Ramos (cell line): ENCODE measurements at regions not wholly inside any gene's neighbourhood (a gene's known extent, or its start where the extent isn't known, plus 50 kb on each side); places are given as distances from the start of the nearest gene placed in this dataset.

Experiments used
- in situ Hi-C: fragments of 300-500 bp; cut with MboI; formaldehyde crosslinking; loops from one replicate; pipeline ENCODE4 v1.14.3; 2022; ENCODE audit warnings: low sequenced_read_pairs; ENCODE audit not compliant: unreplicated experiment

DNA sequence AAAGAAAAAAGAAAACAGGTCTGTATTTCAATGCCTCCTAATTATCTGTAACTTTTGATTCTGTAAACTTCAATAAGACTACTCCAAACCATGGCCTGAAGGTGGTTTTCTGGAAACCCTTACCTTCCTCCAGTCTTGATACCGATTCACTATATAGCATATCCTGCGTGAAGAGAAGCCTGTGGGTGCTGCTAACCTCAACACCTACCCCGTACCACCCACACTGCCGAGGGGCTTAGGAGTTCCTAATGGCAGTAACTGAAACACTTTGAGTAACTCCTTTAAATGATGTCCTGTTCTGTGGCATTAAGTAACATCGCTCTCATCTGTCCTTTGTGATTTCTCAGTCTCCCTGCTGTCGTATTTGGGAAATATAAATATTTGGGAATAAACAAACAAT, 104.5 kb upstream of the CARMIL1 start:
- in situ Hi-C loops, result no loop called here

DNA sequence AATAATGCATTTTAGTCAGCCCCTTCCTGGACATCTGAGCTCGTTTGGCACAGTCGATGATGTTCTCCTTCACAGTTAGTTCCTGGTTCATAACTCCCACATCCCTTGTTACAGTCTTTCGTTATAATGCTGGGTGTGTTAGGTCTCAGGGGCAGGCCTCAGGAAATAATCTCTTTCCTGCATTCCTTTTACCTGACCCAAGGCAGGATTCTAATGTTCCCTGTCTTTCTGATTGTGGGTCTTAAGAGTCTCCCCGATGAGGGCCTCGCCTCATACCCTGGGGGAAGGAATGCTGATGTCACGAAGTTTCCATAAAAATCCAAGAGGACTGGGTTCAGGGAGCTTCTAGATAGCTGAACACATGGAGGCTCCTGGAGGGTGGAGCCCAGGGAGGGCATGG, 104.0 kb upstream of the CARMIL1 start:
- in situ Hi-C loops, result no loop called here

DNA sequence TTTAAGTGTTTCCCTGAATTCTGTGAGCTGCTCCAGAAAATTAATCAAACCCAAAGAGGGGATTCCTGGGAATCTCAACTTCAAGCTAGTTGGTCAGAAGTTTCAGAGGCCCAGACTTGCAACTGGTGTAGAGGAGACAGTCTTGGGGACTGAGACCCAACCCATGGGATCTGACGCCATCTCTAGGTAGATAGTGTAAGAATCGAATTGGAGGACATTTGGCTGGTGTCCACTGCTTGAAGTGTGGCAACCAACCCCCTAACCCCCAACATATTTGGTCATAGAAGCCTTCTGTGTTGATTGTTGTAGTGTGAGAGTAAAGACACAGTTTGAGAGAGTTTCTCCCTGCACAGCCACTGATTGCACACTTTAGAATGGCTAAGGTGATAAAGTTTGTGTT, 103.5 kb upstream of the CARMIL1 start:
- in situ Hi-C loops, result no loop called here

DNA sequence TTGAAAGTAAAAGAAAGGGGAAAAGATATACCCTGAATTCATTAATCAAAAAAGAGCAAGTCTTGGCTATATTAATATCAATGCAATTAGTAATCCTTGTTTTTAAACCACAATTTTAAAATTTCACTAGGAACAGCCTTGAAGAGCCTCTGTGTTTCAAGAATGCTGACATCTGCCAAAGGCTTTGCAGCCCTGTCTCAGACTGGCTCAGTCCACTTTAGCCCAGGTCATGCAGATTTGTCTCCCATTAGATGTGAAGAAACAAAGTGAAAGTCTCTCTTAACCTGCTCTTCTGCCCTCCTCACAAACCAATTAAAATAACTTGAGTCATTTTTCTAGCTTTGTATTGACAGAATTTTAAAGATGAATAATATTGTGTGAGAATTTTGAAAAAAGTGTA, 102.7 kb upstream of the CARMIL1 start:
- in situ Hi-C loops, result no loop called here

DNA sequence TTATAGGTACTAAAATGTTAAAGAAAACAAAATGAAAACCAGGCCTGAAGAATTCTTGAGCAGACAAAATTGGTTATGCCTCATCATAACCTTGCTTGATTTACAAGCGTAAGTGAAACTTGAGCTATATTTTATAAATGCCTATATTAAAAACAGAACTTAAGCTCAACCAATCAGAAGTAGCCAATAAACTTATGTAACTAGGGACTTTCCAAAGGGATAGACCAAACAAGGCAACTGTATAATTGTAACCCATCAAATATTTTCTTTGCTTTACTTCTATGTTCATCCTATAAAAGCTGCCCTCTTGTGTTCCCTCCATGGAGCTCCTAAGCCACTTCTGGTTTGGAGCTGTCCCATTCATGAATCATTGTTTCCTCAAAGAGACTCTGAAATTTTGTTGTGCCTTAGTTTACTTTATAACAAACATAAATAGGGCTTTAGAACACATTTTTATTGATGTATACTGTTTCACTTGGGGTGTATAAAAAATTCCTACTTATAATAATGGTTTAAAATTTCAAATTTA, 101.6 kb upstream of the CARMIL1 start:
- in situ Hi-C loops, result no loop called here

DNA sequence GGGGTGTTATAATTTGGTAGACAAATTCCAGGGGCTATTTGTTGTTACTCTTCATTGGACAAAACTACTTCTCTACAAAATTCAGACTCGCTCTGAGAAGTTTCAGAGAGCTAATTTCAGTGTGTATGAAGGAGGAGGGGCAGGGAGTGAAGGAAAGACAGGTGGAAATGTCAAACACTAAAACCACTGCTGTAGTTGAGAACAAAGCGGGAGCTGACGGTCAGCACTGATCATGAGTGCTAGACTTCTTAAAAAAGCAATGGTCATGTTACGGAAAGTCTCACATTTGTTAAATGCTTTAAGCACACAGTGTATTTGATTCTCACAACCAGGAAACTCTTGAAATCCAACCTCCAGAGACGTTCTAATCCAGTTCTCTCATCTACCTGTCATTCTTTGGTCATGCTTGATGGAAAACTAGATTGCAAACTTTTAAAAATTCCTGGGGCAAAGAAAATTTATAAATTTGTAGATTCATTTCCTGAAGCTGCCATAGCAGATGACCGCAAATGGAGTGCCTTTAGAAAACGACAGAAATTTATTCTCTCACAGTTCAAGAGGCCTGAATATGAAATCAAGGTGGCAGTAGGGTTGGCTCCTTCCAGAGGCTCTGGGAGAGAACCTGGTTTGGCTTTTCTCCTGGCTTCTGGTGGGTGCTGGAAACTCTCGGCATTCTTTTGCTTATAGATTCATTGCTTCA, 100.7 kb upstream of the CARMIL1 start:
- in situ Hi-C loops, result no loop called here

DNA sequence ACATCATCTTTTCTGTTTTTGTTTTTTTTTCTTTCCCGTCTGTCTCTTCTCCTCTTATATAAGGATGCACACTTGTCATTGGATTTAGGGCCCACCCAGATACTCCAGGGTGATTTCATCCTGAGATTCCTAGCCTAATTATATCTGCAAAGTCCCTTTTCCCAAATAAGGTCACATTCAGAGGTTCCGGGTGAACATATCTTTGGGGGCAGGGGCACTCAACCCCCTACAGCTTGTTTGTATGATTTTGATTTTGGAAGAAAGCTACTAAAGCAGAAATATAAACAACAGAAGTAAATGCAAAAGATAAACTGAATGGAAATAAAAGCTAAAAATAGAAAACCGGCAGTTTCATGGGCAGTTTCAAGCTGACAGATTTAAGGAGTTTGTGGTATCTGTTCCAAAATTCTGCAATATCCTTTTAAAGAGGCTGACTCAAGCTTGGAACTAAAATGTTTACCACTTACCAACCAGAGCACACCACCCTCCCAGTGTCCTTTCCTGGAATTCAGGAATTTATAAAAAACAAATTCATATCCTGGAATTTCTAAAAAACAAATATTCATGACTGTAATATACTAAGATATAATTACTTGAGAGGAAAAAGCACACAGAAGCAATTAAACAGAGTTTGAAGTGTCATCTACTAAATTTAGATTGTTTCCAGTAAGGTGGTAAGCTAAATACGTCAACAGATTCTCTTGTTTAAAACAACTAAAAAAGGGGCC, 100.0 kb upstream of the CARMIL1 start:
- in situ Hi-C loops, result no loop called here

DNA sequence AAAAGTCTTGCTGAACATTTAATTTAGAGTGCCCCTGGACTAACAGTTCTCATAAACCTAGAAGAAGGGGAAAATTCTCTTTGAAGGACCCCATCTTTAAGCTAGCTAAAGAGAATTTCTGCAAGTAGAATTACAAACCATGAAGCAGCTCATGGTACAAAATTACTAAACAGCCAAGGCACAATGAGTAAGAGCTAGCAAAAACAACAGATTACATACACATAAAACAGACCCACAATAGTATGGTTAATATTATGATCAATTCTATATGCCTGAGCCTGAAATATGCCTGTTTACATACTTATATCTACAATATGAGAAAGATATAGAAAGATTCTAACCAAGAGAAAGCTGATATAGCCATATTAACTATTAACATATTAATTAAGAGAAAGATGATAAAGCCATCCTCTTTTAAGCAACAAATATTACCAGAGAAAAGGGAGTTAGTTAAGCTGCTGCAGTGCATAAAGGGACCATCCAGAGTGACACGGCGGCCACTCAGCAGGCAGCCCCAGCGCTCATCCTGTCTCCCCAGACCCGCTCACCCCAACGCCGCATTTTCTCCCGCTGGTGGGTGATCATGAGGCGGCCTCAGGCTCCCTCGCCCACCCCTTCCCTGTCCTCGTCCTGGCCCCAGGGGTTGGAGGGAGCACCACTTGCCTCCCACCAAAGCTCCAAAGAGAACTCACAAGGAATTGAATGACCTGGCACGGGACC, 98.4 kb upstream of the CARMIL1 start:
- in situ Hi-C loops, result no loop called here

DNA sequence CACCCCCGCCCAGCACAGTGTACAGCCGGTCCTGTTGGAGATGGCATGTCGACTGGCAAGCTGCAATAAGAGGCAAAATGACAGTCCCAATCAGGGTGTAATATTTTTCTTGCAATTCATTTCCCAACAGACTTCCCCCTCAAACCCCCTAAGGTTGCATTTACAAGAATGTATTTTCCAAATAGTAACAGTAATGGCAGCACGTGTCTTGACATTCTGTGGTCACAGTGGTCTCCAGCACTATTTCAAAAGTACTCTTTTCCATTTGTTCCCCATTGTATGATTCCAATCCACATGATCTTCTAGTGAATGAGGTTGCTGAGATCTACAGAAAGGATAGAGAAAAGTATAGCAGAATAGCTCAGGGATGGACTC, 97.8 kb upstream of the CARMIL1 start:
- in situ Hi-C loops, result no loop called here

DNA sequence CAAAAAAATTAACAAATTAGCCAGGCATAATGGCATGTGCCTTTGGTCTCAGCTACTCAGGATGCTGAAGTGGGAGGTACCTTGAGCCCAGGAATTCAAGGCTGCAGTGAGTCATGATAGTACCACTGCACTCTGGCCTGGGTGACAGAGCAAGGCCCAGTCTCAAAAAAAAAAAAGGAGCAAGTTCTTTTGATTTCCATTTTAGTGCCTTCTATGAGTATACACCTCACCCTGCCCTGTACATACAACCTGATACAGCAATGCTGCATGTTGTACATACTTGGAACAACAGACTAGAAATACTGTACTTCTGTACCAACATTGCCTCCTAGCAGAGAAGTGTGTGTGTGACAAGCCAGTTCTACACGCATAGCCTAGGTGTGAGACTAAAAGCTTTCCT, 97.3 kb upstream of the CARMIL1 start:
- in situ Hi-C loops, result no loop called here

DNA sequence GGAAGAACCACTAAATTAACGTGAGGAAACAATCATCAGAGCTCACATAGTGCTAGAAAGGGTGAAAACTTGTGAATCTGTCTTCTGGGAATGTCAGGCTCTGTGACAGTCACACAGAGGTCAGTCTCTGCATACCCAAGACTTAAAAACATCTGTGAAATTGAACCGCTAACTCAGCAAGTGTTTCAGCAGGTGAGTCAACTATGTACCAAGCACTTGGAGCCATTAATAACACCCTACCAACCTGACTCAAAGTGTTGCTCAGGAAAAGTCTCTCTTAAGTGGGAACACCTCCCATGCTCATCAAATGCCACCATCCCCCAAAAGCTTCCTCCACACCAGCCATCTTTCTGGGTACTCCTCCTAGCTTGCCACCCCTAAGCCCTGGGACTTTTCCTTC, 92.3 kb upstream of the CARMIL1 start:
- in situ Hi-C loops, result no loop called here

DNA sequence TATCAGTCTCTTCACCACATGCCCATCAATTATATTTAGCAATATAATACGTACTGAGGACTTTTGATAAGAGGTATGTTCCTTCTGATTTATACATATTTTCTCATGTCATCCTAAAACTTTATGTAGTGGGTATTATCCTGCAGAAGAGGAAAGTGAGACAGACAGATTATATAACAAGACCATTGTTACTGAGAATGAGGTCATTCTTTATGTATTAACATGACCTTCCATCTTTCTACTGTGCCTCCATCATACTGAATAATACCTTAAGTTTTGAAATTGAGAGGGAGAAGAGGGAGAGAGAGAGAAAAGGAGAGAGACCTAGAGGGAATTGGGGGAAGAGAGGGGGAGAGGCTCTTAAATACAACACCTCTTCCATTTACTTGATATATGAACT, 90.9 kb upstream of the CARMIL1 start:
- in situ Hi-C loops, result no loop called here

DNA sequence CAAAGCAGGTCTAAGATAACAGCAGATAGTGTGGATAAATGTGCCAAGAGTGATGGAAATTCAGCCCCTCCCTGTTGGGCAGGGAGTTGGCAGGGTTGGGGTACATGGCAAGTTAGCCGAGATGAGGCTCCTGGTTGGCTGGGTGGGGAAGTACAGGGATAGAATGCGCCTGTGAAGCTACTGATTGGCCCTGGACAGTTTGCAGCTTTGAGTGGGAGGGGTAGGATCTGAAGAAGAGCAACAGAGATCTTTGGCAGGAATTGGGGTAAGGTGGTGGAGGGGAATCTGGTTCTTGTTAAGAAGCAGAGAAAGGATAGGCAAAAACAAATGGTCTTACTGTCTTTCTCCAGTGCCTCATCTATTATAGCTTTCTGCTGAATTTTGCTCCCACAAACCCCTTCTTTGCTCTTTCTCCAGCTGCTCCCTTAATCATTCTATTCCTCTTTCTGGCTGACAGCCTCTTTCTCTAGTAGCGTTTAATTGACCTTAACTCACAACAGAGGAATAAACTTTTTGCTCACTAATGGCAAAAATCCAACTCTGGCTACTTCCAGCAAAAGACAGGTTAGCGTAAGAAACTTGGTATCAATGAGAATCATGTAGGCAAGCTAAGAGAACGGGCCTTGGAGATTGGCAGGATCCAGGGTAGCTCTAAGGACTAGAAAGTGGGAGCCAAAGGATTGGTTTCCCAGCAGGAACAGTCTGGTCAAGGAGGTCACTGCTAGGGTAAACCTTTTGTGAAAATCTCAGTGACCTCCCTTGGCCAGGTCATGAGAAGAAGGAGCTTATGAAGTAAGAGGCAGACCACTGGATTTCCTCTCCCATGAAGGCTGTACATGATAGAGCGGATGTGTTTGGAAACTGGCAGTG, 86.3 kb upstream of the CARMIL1 start:
- in situ Hi-C loops, result no loop called here

DNA sequence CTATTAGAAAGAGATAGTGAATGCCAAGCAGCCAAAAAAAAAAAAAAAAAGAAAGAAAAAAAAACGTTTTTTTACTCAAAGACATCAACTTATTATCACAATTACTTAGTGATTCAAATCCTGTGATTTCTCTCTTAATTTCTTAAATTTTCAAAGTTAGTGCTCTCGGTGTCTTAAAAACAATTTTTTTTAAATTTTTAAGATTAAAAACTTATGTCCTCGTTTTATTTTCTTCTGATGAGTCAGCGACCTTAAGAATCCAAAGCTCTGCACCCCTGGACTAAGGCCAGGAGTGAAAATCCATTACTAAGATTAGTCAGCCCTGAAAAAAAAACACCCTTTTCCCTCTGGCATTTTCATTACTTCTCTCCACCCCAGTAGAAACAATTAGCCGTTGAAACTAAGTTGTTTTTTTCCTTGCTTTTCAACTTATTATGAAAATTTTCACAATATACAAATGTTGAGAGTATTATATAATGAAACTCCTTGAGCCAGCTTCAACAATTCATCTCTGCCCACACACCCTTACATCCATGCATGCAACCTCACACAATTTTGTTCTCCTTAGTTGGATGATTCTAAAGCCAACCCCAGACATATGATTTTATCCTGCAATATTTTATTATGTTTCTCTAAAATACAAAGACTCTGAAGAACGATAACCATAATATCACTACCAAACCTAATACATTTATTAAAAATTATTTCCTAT, 85.6 kb upstream of the CARMIL1 start:
- in situ Hi-C loops, result no loop called here

DNA sequence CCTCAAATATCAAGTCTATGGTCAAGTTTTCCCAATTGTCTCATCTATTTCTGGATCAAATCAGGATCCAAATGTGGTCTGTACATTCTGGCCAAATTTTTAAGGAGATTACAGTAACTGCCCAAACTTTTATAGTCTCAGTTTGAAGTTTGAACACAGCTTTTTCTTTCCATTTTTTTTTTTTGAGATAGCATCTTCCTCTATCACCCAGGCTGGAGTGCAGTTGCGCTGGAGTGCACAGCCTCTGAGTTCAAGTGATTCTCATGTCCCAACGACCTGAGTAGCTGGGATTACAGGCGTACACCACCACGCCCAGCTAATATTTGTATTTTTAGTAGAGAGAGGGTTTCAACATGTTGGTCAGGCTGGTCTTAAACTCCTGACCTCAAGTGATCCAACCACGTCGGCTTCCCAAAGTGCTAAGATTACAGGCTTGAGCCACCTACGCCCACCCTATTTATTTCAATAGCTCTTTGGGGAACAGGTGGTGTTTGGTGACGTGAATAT, 84.9 kb upstream of the CARMIL1 start:
- in situ Hi-C loops, result no loop called here

DNA sequence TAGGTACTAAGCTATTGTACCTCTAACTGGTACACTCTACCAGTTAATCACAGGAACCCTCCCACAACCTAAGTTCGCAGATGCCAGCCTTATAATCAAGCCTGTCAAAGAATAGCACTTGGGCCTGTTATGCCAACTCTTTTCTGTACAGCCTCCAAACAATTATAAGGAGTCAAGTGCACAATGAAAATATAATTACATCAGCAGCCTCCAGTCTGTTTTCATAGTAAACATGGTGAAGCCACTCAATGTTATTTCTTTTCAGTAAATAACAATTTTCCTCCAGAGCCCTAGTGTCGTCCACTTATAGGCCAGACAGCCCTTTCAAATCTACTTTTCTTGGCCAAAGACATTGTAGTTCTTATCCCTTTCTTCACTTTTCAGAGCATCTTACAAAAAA, 82.7 kb upstream of the CARMIL1 start:
- in situ Hi-C loops, result no loop called here

DNA sequence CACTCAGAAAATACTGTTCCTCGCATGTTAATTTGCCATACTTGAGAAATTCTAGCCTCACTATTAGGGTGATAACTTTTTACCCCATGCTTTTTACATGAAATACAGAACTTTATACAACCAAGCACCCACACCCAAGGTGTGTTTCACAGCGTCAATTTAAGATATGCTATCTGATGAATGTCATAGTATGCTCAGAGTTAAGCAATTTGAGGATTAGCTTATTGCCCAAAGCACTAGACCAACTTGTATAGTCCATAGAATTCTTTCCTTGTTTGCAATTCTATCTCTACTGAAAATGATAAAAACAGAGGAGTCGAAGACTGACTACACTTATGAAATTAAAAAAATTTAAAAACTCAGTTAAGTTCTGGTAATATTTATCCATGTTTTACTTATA, 82.1 kb upstream of the CARMIL1 start:
- in situ Hi-C loops, result no loop called here

DNA sequence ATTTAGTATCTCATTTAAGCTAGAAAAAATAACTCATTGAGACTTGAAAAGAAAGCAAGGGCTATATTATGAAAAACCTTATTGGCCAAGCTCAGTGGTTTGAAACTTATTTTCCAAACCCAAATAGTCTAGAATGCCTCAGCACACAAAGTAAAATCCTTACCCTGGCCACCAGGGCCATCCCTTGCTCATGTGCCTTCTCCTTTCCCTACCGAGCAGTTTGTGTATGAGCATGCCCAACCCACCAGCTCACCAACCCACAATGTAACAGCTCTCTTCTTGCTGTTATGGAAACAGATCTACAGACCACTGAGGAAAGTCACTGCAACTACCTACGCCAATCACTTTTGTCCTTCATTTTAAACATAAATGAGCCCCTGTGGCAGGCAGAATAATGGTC, 79.6 kb upstream of the CARMIL1 start:
- in situ Hi-C loops, result no loop called here

DNA sequence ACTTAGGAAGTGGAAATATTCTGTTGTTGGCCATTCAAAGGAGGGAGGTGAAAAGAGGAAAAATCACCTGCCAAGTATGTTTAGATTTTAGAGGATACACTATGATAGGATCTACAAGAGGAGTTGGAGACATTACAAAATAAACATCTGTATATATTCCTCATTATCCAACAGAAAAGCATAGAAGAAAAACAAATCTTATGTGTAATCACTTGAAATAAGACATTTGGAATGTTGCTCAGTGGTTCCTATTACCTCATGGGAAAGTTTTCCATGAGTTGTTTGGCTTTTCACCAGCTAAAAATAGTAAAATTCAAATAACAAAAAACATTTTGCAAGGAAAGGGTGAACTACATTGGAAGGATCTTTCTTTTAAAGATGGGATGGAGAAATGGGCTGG, 76.7 kb upstream of the CARMIL1 start:
- in situ Hi-C loops, result no loop called here

DNA sequence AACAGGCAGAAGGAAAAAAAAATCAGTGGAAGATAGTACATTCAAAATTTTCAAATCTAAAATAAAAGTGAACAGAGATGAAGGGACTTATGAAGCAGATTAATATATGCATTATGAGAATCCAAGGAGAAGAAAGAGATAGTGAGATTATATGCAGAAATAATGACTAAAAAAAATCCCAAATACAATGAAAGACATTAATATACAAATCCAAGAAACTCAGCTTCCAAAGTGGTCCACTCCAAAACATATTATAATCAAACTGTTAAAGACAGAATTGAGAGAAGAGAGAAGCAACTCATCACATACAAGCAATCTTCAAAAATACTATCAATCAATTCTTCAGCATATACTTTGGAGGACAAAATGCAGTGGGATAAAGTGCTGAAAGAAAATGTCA, 73.5 kb upstream of the CARMIL1 start:
- in situ Hi-C loops, result no loop called here
